Activated T-cell treated with anti-CD3 and anti-CD28 coated beads, Interleukin-2, amount 50 U/mL, for 48 hours (primary cell): ENCODE measurements at regions not wholly inside any gene's neighbourhood (a gene's known extent, or its start where the extent isn't known, plus 50 kb on each side); places are given as distances from the start of the nearest gene placed in this dataset.

Experiments used
- DNase-seq, 2 experiments: peaks; one replicate each; pipeline ENCODE4 v3.0.0-alpha.2; 2020

GRCh38 chr13:40232311-40233040, 434.0 kb downstream of the FOXO1 start:
- no peak for DNase-seq

- DNase-seq, result no peak
These were observed 432.7 kb downstream of the FOXO1 start for GRCh38 chr13:40233731-40234195.

GRCh38 chr13:40235160-40235796, 431.2 kb downstream of the FOXO1 start:
- DNase-seq, result no peak

- DNase-seq, result no peak
These were observed 429.8 kb downstream of the FOXO1 start for GRCh38 chr13:40236566-40237168.

GRCh38 chr13:40238761-40239160, 427.7 kb downstream of the FOXO1 start:
- DNase-seq, result no peak

- DNase-seq, result no peak
These were observed 426.1 kb downstream of the FOXO1 start for GRCh38 chr13:40240293-40240692.

- no peak for DNase-seq
These were observed 425.2 kb downstream of the FOXO1 start for GRCh38 chr13:40241125-40241798.

GRCh38 chr13:40243047-40243446, 423.4 kb downstream of the FOXO1 start:
- DNase-seq, result no peak

- no peak for DNase-seq
These were observed 422.5 kb downstream of the FOXO1 start for GRCh38 chr13:40243982-40244381.

GRCh38 chr13:40245567-40245966, 420.9 kb downstream of the FOXO1 start:
- no peak for DNase-seq

GRCh38 chr13:40247845-40248244, 418.6 kb downstream of the FOXO1 start:
- no peak for DNase-seq

GRCh38 chr13:40251343-40252032, 415.0 kb downstream of the FOXO1 start:
- DNase-seq, result peak; percentile 38 to 41

- DNase-seq, result no peak
These were observed 414.2 kb downstream of the FOXO1 start for GRCh38 chr13:40252241-40252640.

GRCh38 chr13:40252676-40253075, 413.8 kb downstream of the FOXO1 start:
- DNase-seq, result no peak

- no peak for DNase-seq
These were observed 412.0 kb downstream of the FOXO1 start for GRCh38 chr13:40254394-40254793.

GRCh38 chr13:40255551-40255950, 410.9 kb downstream of the FOXO1 start:
- no peak for DNase-seq

- no peak for DNase-seq
These were observed 406.5 kb downstream of the FOXO1 start for GRCh38 chr13:40259899-40260298.

GRCh38 chr13:40261336-40261735, 405.1 kb downstream of the FOXO1 start:
- no peak for DNase-seq

GRCh38 chr13:40261947-40262346, 404.5 kb downstream of the FOXO1 start:
- no peak for DNase-seq

GRCh38 chr13:40269086-40269485, 397.4 kb downstream of the FOXO1 start:
- DNase-seq, result no peak

- DNase-seq, result no peak
These were observed 395.7 kb downstream of the FOXO1 start for GRCh38 chr13:40270726-40271125.

- DNase-seq, result no peak
These were observed 395.1 kb downstream of the FOXO1 start for GRCh38 chr13:40271271-40271885.
